Stimulated activated CD4-positive, alpha-beta T cell treated with anti-CD3 and anti-CD28 coated beads, TNF-alpha, amount 100 ng/mL, for 24 hours (primary cell): ENCODE measurements at regions not wholly inside any gene's neighbourhood (a gene's known extent, or its start where the extent isn't known, plus 50 kb on each side); places are given as distances from the start of the nearest gene placed in this dataset.
"Not testable (repeated sequence)": the region's sequence is repeated elsewhere in the genome, so short reads cannot be mapped to it uniquely, and the experiment has no call there.

Experiments
- DNase-seq, 3 experiments: peaks; one replicate each; pipeline ENCODE4 v3.0.0-alpha.2; 2020; ENCODE audit warnings: low read depth in 3 of 3

- not testable (repeated sequence) for DNase-seq
Measured at GRCh38 chr20:29119684-29120083, 2137.8 kb upstream of the DEFB115 start.

DNA sequence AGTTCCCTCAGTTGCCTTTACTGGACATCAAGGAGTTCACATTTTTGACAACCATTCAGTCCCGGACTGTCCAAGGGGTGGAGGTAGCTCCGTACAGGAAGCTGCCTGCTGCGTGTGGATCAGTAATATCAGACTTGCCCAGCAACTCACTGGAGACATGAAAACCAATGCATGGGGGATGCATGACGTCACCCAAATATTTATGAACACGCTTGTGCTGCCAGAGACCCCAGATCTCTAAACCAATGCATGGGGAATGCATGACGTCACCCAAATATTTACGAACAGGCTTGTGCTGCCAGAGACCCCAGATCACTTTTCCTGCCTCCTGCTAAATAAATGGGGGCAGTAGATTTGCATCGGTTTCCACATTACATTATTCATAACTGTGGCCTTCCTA, 2137.4 kb upstream of the DEFB115 start:
- not testable (repeated sequence) for DNase-seq

DNA sequence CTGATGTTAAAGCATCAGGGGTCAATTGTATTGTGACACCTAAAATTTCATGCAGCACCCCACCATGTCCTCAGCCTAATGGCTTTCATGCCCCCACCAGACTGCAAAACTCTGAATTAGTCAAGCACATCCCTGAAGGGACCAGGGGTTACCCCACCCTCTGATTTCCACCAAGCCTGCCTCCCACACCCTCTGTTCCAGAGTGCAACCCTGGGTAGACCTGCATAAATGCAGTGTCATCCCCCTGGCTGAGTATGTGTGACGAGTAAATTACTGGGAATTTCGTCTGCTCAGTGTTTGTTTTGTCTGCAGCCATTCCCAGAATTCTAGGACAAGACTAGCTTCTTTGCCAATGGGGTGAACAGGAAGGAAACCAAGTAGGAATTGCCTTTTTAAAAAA, 2136.9 kb upstream of the DEFB115 start:
- DNase-seq = not testable (repeated sequence)

GRCh38 chr20:29122784-29123183, 2134.7 kb upstream of the DEFB115 start:
- not testable (repeated sequence) for DNase-seq

GRCh38 chr20:29123861-29124260, 2133.6 kb upstream of the DEFB115 start:
- no peak for DNase-seq
